ENCODE measurements at regions not wholly inside any gene's neighbourhood (a gene's known extent, or its start where the extent isn't known, plus 50 kb on each side); places are given as distances from the start of the nearest gene placed in this dataset.

DNA sequence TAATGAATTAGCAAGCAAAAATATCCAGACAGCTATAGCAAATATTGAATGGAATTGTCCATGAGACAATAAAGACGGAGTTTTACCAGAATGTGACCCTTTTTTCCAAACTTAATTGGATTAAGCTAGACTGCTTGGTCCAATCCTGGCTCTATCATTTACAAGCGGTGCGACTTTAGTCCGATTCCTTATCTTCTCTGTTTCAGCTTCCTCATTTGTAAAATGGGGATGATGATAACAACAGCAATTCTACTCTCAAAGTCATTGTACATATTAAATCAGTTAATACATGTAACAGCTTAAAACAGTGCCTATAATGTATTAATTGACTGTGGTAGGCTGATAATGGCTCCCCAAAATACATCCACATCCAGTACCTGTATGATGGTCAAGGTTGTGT is 62.1 kb upstream of the CRBN start:
- H3K9ac ChIP-seq (ENCODE audit: low read length) = no peak overlapping the region
- Mint-ChIP-seq H3K27ac (ENCODE audit: unreplicated experiment) (no peak overlapping the region), H3K36me3 (ENCODE audit: low read depth, unreplicated experiment) (no peaks in the 10 kb centered on the region), H3K4me1 (ENCODE audit: low read depth, unreplicated experiment) (no peaks in the 10 kb centered on the region), H3K9me3 (ENCODE audit: unreplicated experiment) (peaks cover 1% of the 10 kb centered on the region), H3K4me3 (ENCODE audit: unreplicated experiment) (no peak overlapping the region), H3K27me3 (ENCODE audit: low read depth, unreplicated experiment) (no peaks in the 10 kb centered on the region)
- no peak overlapping the region for H3K4me2 ChIP-seq (ENCODE audit: low read length)
- H3K79me2 ChIP-seq (ENCODE audit: insufficient read depth, low read length) = no peaks in the 10 kb centered on the region
- FAIRE-seq = no peak
- H3K27ac ChIP-seq (ENCODE audit: low read depth, low read length) = no peak overlapping the region
- H2AFZ ChIP-seq (ENCODE audit: low read depth, low read length) = no peak overlapping the region
- H3K4me3 ChIP-seq (ENCODE audit: insufficient read depth, low read depth, low read length) = no peak overlapping the region
- no peaks in the 10 kb centered on the region for H4K20me1 ChIP-seq (ENCODE audit: insufficient read depth, low read length)
- no peak for TF ChIP-seq EZH2 (IDR thresholded peaks at IDR 0.05; ENCODE audit: insufficient read depth, low read length)
- TF ChIP-seq, protein P1, sequence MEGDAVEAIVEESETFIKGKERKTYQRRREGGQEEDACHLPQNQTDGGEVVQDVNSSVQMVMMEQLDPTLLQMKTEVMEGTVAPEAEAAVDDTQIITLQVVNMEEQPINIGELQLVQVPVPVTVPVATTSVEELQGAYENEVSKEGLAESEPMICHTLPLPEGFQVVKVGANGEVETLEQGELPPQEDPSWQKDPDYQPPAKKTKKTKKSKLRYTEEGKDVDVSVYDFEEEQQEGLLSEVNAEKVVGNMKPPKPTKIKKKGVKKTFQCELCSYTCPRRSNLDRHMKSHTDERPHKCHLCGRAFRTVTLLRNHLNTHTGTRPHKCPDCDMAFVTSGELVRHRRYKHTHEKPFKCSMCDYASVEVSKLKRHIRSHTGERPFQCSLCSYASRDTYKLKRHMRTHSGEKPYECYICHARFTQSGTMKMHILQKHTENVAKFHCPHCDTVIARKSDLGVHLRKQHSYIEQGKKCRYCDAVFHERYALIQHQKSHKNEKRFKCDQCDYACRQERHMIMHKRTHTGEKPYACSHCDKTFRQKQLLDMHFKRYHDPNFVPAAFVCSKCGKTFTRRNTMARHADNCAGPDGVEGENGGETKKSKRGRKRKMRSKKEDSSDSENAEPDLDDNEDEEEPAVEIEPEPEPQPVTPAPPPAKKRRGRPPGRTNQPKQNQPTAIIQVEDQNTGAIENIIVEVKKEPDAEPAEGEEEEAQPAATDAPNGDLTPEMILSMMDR (IDR thresholded peaks at IDR 0.05; ENCODE audit: insufficient read depth, low read depth, low read length) = no peak
- DNase-seq (ENCODE audit: low read depth) = no peak
- H3K36me3 ChIP-seq (ENCODE audit: insufficient read depth, low read length) = no peaks in the 10 kb centered on the region
- H3K4me1 ChIP-seq (ENCODE audit: insufficient read depth, low read length) = no peaks in the 10 kb centered on the region
- peaks cover 2% of the 10 kb centered on the region for H3K9me3 ChIP-seq (ENCODE audit: insufficient read depth, low read depth, low read length)
- no peaks in the 10 kb centered on the region for H3K27me3 ChIP-seq (ENCODE audit: insufficient read depth, low read length)

DNA sequence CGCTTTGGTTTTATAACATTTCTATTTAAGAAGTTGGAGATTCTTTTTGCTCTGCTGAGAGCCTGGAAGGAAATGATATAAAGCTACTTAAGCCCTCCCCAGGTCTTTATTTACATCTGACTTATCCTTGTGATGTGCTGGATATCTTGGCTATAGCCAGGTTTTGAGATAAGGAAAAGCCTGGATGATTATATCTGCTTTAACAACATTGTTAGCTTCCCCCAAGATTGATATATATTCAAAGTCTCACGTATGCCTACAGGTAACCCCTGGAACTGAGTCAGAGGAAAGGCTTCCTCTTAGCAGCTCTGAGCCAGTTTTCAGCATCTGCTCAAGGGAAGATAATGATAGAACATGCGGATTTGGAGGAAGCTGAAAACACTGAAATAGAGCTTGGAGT is 61.5 kb upstream of the CRBN start:
- H3K27ac Mint-ChIP-seq (ENCODE audit: unreplicated experiment) = no peak overlapping the region
- FAIRE-seq = no peak

DNA sequence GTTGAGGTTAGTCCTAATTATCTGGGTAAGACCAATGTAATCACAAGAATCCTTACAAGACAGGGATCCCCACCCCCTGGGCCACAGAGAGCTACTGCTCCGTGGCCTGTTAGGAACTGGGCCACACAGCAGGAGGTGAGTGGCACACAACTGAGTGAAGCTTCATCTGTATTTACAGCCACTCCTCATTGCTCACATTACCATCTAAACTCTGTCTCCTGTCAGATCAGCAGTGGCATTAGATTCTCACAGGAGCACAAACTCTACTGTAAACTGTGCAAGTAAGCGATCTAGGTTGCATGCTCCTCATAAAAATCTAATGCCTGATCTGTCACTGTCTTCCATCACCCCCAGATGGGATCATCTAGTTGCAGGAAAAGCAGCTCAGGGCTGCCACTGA is 58.5 kb upstream of the CRBN start:
- Mint-ChIP-seq H3K9me3 (ENCODE audit: unreplicated experiment) (peaks cover 1% of the 10 kb centered on the region), H3K36me3 (ENCODE audit: low read depth, unreplicated experiment) (no peaks in the 10 kb centered on the region), H3K4me3 (ENCODE audit: unreplicated experiment) (no peak overlapping the region), H3K4me1 (ENCODE audit: low read depth, unreplicated experiment) (no peaks in the 10 kb centered on the region), H3K27me3 (ENCODE audit: low read depth, unreplicated experiment) (no peaks in the 10 kb centered on the region), H3K27ac (ENCODE audit: unreplicated experiment) (no peak overlapping the region)
- no peak overlapping the region for H3K27ac ChIP-seq (ENCODE audit: low read depth, low read length)
- H4K20me1 ChIP-seq (ENCODE audit: insufficient read depth, low read length) = no peaks in the 10 kb centered on the region
- H3K4me2 ChIP-seq (ENCODE audit: low read length) = no peak overlapping the region
- no peaks in the 10 kb centered on the region for H3K79me2 ChIP-seq (ENCODE audit: insufficient read depth, low read length)
- H3K9me3 ChIP-seq (ENCODE audit: insufficient read depth, low read depth, low read length) = no peaks in the 10 kb centered on the region
- DNase-seq (ENCODE audit: low read depth) (no peak), FAIRE-seq (no peak)
- no peak overlapping the region for H2AFZ ChIP-seq (ENCODE audit: low read depth, low read length)
- no peak for TF ChIP-seq EZH2 (IDR thresholded peaks at IDR 0.05; ENCODE audit: insufficient read depth, low read length)
- TF ChIP-seq, protein P1 (IDR thresholded peaks at IDR 0.05; ENCODE audit: insufficient read depth, low read depth, low read length) = no peak
- no peak overlapping the region for H3K9ac ChIP-seq (ENCODE audit: low read length)
- H3K36me3 ChIP-seq (ENCODE audit: insufficient read depth, low read length) = no peaks in the 10 kb centered on the region
- no peaks in the 10 kb centered on the region for H3K27me3 ChIP-seq (ENCODE audit: insufficient read depth, low read length)
- H3K4me1 ChIP-seq (ENCODE audit: insufficient read depth, low read length) = no peaks in the 10 kb centered on the region
- no peak overlapping the region for H3K4me3 ChIP-seq (ENCODE audit: insufficient read depth, low read depth, low read length)

More for the DNA sequence above, 61.5 kb upstream of the CRBN start:
- Histone ChIP-seq H3K79me2 (ENCODE audit: insufficient read depth, low read length) (no peaks in the 10 kb centered on the region), H3K36me3 (ENCODE audit: insufficient read depth, low read length) (no peaks in the 10 kb centered on the region), H2AFZ (ENCODE audit: low read depth, low read length) (no peak overlapping the region), H3K4me2 (ENCODE audit: low read length) (no peak overlapping the region), H3K27ac (ENCODE audit: low read depth, low read length) (no peak overlapping the region), H3K27me3 (ENCODE audit: insufficient read depth, low read length) (no peaks in the 10 kb centered on the region), H3K4me1 (ENCODE audit: insufficient read depth, low read length) (no peaks in the 10 kb centered on the region), H3K9ac (ENCODE audit: low read length) (no peak overlapping the region), H3K9me3 (ENCODE audit: insufficient read depth, low read depth, low read length) (peaks cover 2% of the 10 kb centered on the region), H4K20me1 (ENCODE audit: insufficient read depth, low read length) (no peaks in the 10 kb centered on the region), H3K4me3 (ENCODE audit: insufficient read depth, low read depth, low read length) (no peak overlapping the region)
- Mint-ChIP-seq H3K27me3 (ENCODE audit: low read depth, unreplicated experiment) (no peaks in the 10 kb centered on the region), H3K4me3 (ENCODE audit: unreplicated experiment) (no peak overlapping the region), H3K36me3 (ENCODE audit: low read depth, unreplicated experiment) (no peaks in the 10 kb centered on the region), H3K4me1 (ENCODE audit: low read depth, unreplicated experiment) (no peaks in the 10 kb centered on the region), H3K9me3 (ENCODE audit: unreplicated experiment) (peaks cover 1% of the 10 kb centered on the region)
- no peak for DNase-seq (ENCODE audit: low read depth)
- no peak for TF ChIP-seq EZH2 (IDR thresholded peaks at IDR 0.05; ENCODE audit: insufficient read depth, low read length)
- TF ChIP-seq, protein P1 (IDR thresholded peaks at IDR 0.05; ENCODE audit: insufficient read depth, low read depth, low read length) = no peak
